ENCODE measurements at regions not wholly inside any gene's neighbourhood (a gene's known extent, or its start where the extent isn't known, plus 50 kb on each side); places are given as distances from the start of the nearest gene placed in this dataset.

DNA sequence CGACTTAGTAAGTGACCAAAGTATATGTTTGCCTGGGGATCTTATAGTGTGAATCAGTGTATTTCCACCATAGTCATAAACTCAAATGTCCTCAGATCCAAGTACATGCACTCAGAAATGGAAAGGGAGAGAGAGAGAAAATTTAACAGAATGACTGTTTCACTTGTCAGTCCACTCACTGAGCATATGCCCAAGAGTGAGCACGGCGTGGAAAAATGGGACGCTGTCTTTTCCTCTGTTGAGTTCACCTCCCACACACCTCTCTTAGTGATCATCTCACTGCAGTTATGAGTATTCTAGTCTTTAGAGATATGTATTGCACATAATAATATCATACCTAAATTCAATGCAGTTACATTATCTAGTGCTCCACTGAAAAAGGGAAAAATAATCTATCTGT, 156.8 kb upstream of the PRMT6 start:
- TF ChIP-seq, protein P1, sequence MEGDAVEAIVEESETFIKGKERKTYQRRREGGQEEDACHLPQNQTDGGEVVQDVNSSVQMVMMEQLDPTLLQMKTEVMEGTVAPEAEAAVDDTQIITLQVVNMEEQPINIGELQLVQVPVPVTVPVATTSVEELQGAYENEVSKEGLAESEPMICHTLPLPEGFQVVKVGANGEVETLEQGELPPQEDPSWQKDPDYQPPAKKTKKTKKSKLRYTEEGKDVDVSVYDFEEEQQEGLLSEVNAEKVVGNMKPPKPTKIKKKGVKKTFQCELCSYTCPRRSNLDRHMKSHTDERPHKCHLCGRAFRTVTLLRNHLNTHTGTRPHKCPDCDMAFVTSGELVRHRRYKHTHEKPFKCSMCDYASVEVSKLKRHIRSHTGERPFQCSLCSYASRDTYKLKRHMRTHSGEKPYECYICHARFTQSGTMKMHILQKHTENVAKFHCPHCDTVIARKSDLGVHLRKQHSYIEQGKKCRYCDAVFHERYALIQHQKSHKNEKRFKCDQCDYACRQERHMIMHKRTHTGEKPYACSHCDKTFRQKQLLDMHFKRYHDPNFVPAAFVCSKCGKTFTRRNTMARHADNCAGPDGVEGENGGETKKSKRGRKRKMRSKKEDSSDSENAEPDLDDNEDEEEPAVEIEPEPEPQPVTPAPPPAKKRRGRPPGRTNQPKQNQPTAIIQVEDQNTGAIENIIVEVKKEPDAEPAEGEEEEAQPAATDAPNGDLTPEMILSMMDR (IDR thresholded peaks at IDR 0.05): no peak
- TF ChIP-seq POLR2A (IDR thresholded peaks at IDR 0.05): no peak
